HEK293 (cell line): ENCODE measurements at regions not wholly inside any gene's neighbourhood (a gene's known extent, or its start where the extent isn't known, plus 50 kb on each side); places are given as distances from the start of the nearest gene placed in this dataset.

Source experiments
- CTCF ChIA-PET: fragments of 350-600 bp; formaldehyde crosslinking; extraction: SDS; loops from one replicate; lab custom pipeline; 2021; ENCODE audit warnings: antibody characterized with exemption; lab: Yijun Ruan, JAX
- POLR2A ChIA-PET: fragments of 300-600 bp; formaldehyde crosslinking; extraction: SDS; loops from one replicate; lab custom pipeline; 2020; ENCODE audit warnings: antibody characterized with exemption, inconsistent platforms; lab: Yijun Ruan, JAX
- H3K27ac ChIP-seq: fragments of 200-500 bp; sonication (Bioruptor generic); 2 replicates; pipeline ENCODE4 v1.5.1; 2014; ENCODE audit warnings: low read depth, low read length, control low read depth, inconsistent platforms; ENCODE audit errors: extremely low read depth
- H3K36me3 ChIP-seq, 2 experiments: fragments of 200-500 bp in 1 of 2; sonication (Bioruptor generic) in 1 of 2; 1 replicate in 1 of 2; 2 replicates in 1 of 2; pipeline ENCODE4 v1.5.1; 2014 to 2017; ENCODE audit warnings: inconsistent platforms in 2 of 2, low read length in 2 of 2; ENCODE audit not compliant: control insufficient read depth in 2 of 2, insufficient read depth in 1 of 2
- H3K4me1 ChIP-seq: fragments of 200-500 bp; sonication (Bioruptor generic); 2 replicates; pipeline ENCODE4 v1.5.1; 2014; ENCODE audit warnings: mild to moderate bottlenecking, low read length, inconsistent platforms; ENCODE audit not compliant: control insufficient read depth, insufficient read depth
- H3K4me3 ChIP-seq: 2 replicates; pipeline ENCODE4 v1.5.1; 2011; ENCODE audit warnings: low read depth, mild to moderate bottlenecking, control low read depth, low read length, moderate library complexity
- H3K9me3 ChIP-seq: fragments of 200-500 bp; sonication (Bioruptor generic); 2 replicates; pipeline ENCODE4 v1.5.1; 2014; ENCODE audit warnings: low read depth, low read length, inconsistent platforms; ENCODE audit not compliant: control insufficient read depth, insufficient read depth
- HIC1 ChIP-seq: fragments of 450-650 bp; formaldehyde crosslinking; IDR thresholded peaks from 2 replicates; pipeline ENCODE4 v1.5.1; 2016; ENCODE audit warnings: missing biosample characterization, missing genetic modification characterization
- PRDM4 ChIP-seq: fragments of 450-650 bp; formaldehyde crosslinking; IDR thresholded peaks from 2 replicates; pipeline ENCODE4 v1.5.1; 2017; ENCODE audit warnings: missing biosample characterization, missing genetic modification characterization
- REST ChIP-seq: fragments of 450-650 bp; formaldehyde crosslinking; IDR thresholded peaks from 2 replicates; pipeline ENCODE4 v1.5.1; 2016; ENCODE audit warnings: missing biosample characterization, missing genetic modification characterization
- TRIM28 ChIP-seq: IDR thresholded peaks from 2 replicates; pipeline ENCODE4 v1.6.1; 2011; ENCODE audit warnings: low read length, control low read depth, borderline replicate concordance
- ZBTB1 ChIP-seq: fragments of 450-650 bp; formaldehyde crosslinking; IDR thresholded peaks from 2 replicates; pipeline ENCODE4 v1.5.1; 2016; ENCODE audit warnings: missing biosample characterization, missing genetic modification characterization
- ZBTB10 ChIP-seq: fragments of 450-650 bp; formaldehyde crosslinking; IDR thresholded peaks from 2 replicates; pipeline ENCODE4 v1.5.1; 2016; ENCODE audit warnings: missing biosample characterization, missing genetic modification characterization
- ZFP69B ChIP-seq: fragments of 450-650 bp; formaldehyde crosslinking; IDR thresholded peaks from 2 replicates; pipeline ENCODE4 v1.5.1; 2016; ENCODE audit warnings: missing biosample characterization, missing genetic modification characterization
- ZNF121 ChIP-seq: fragments of 450-650 bp; formaldehyde crosslinking; IDR thresholded peaks from 2 replicates; pipeline ENCODE4 v1.5.1; 2016; ENCODE audit warnings: missing biosample characterization, missing genetic modification characterization
- ZNF223 ChIP-seq: fragments of 450-650 bp; formaldehyde crosslinking; IDR thresholded peaks from 2 replicates; pipeline ENCODE4 v1.5.1; 2016; ENCODE audit warnings: missing biosample characterization, missing genetic modification characterization
- ZNF350 ChIP-seq: fragments of 450-650 bp; formaldehyde crosslinking; IDR thresholded peaks from 2 replicates; pipeline ENCODE4 v1.5.0; 2017; ENCODE audit warnings: missing biosample characterization, mild to moderate bottlenecking, missing genetic modification characterization
- ZNF529 ChIP-seq: fragments of 450-650 bp; formaldehyde crosslinking; IDR thresholded peaks from 2 replicates; pipeline ENCODE4 v1.5.1; 2017; ENCODE audit warnings: missing genetic modification characterization, missing biosample characterization; ENCODE audit not compliant: insufficient replicate concordance
- ZNF610 ChIP-seq: fragments of 450-650 bp; formaldehyde crosslinking; IDR thresholded peaks from 2 replicates; pipeline ENCODE4 v1.5.1; 2016; ENCODE audit warnings: missing biosample characterization, missing genetic modification characterization, borderline replicate concordance
- ZNF639 ChIP-seq: fragments of 450-650 bp; formaldehyde crosslinking; IDR thresholded peaks from 2 replicates; pipeline ENCODE4 v1.5.1; 2016; ENCODE audit warnings: missing biosample characterization, missing genetic modification characterization

GRCh38 chr7:118492466-118492865 is 268.0 kb downstream of the ANKRD7 start:
- CTCF ChIA-PET = no interaction called here

GRCh38 chr7:118496138-118496644 is 271.7 kb downstream of the ANKRD7 start:
- no peak overlapping the region for H3K27ac ChIP-seq
- ChIA-PET CTCF (no interaction called here), POLR2A (interaction anchor here (0.5 kb wide), 1 partner anchor 540 kb away, joined by 10 read pairs; no protein-coding TSS in a partner anchor)
- TF ChIP-seq ZNF223 (no peak), ZFP69B (no peak), TRIM28 (no peak), ZNF639 (tag by site-specific recombination) (no peak), ZNF121 (tag by site-specific recombination) (no peak)
- H3K36me3 ChIP-seq = no peaks in the 10 kb centered on the region
- H3K4me3 ChIP-seq = no peak overlapping the region
- H3K4me1 ChIP-seq = no peaks in the 10 kb centered on the region
- no peaks in the 10 kb centered on the region for H3K9me3 ChIP-seq

More at GRCh38 chr7:118492466-118492865, 268.0 kb downstream of the ANKRD7 start:
- Histone ChIP-seq H3K4me1 (no peaks in the 10 kb centered on the region), H3K27ac (no peak overlapping the region), H3K36me3 (no peaks in the 10 kb centered on the region), H3K4me3 (no peak overlapping the region), H3K9me3 (no peaks in the 10 kb centered on the region)
- TF ChIP-seq ZNF350 (tag by site-specific recombination) = no peak
- TF ChIP-seq ZBTB10 (tag by site-specific recombination) = no peak
- TF ChIP-seq ZNF610 (tag by site-specific recombination) = no peak
- TF ChIP-seq ZNF529 (tag by site-specific recombination) = no peak
- TF ChIP-seq REST = no peak
- POLR2A ChIA-PET = no interaction called here

GRCh38 chr7:118502235-118502634 is 277.7 kb downstream of the ANKRD7 start:
- POLR2A ChIA-PET = no interaction called here
- CTCF ChIA-PET = no interaction called here
- H3K4me3 ChIP-seq = no peak overlapping the region
- H3K36me3 ChIP-seq = no peaks in the 10 kb centered on the region
- no peaks in the 10 kb centered on the region for H3K4me1 ChIP-seq
- H3K27ac ChIP-seq = no peak overlapping the region
- H3K9me3 ChIP-seq = no peaks in the 10 kb centered on the region
- TF ChIP-seq PRDM4 (tag by site-specific recombination) (no peak), ZBTB1 (tag by site-specific recombination) (no peak), HIC1 (tag by site-specific recombination) (no peak)
